ENCODE measurements at regions not wholly inside any gene's neighbourhood (a gene's known extent, or its start where the extent isn't known, plus 50 kb on each side); places are given as distances from the start of the nearest gene placed in this dataset.

- TF ChIP-seq CTCF (IDR thresholded peaks at IDR 0.05) (no peak), EP300 (IDR thresholded peaks at IDR 0.05) (no peak), POLR2AphosphoS5 (IDR thresholded peaks at IDR 0.05) (no peak)
Observed at GRCh38 chr13:44212633-44213396, 160.8 kb upstream of the SERP2 start.

Data from suprapubic skin (tissue), 4 donors.